Urothelium cell line (cell line): ENCODE measurements at regions not wholly inside any gene's neighbourhood (a gene's known extent, or its start where the extent isn't known, plus 50 kb on each side); places are given as distances from the start of the nearest gene placed in this dataset.
"Not testable (repeated sequence)": the region's sequence is repeated elsewhere in the genome, so short reads cannot be mapped to it uniquely, and the experiment has no call there.

ENCODE experiments used
- DNase-seq: peaks from one replicate; pipeline ENCODE4 v3.0.0; 2011; ENCODE audit warnings: low spot score, mixed read lengths
- FAIRE-seq: peaks from 2 replicates; lab custom pipeline; 2011; peaks lifted over from hg19 to GRCh38; lab: Jason Lieb, UNC

- DNase-seq (no peak), FAIRE-seq (no peak)
Observed at GRCh38 chr9:109653470-109653869, 126.5 kb upstream of the PALM2AKAP2 start.

GRCh38 chr9:109663978-109664377 is 116.0 kb upstream of the PALM2AKAP2 start:
- DNase-seq, FAIRE-seq: not testable (repeated sequence)

- DNase-seq, FAIRE-seq: not testable (repeated sequence)
Observed at GRCh38 chr9:109665736-109666135, 114.3 kb upstream of the PALM2AKAP2 start.

GRCh38 chr9:109681301-109681700 is 98.7 kb upstream of the PALM2AKAP2 start:
- FAIRE-seq = no peak
- no peak for DNase-seq

- FAIRE-seq (no peak), DNase-seq (no peak)
Observed at GRCh38 chr9:109682227-109682626, 97.8 kb upstream of the PALM2AKAP2 start.

- FAIRE-seq (no peak), DNase-seq (no peak)
Observed at GRCh38 chr9:109683521-109683920, 96.5 kb upstream of the PALM2AKAP2 start.

GRCh38 chr9:109689701-109690100 is 90.3 kb upstream of the PALM2AKAP2 start:
- FAIRE-seq = no peak
- no peak for DNase-seq

- no peak for DNase-seq
- FAIRE-seq = no peak
Observed at GRCh38 chr9:109699019-109699418, 81.0 kb upstream of the PALM2AKAP2 start.

GRCh38 chr9:109704546-109704945 is 75.5 kb upstream of the PALM2AKAP2 start:
- DNase-seq (no peak), FAIRE-seq (no peak)

GRCh38 chr9:109705515-109705914 is 74.5 kb upstream of the PALM2AKAP2 start:
- DNase-seq (no peak), FAIRE-seq (no peak)

- no peak for FAIRE-seq
Observed at GRCh38 chr9:109707355-109707754, 72.6 kb upstream of the PALM2AKAP2 start.

GRCh38 chr9:109708451-109708945 is 71.5 kb upstream of the PALM2AKAP2 start:
- DNase-seq = no peak
- FAIRE-seq = no peak

More at GRCh38 chr9:109707355-109707754, 72.6 kb upstream of the PALM2AKAP2 start:
- no peak for DNase-seq

GRCh38 chr9:109709866-109710265 is 70.1 kb upstream of the PALM2AKAP2 start:
- no peak for FAIRE-seq

GRCh38 chr9:109710830-109711229 is 69.2 kb upstream of the PALM2AKAP2 start:
- DNase-seq (no peak), FAIRE-seq (no peak)

More at GRCh38 chr9:109709866-109710265, 70.1 kb upstream of the PALM2AKAP2 start:
- no peak for DNase-seq

- FAIRE-seq = no peak
- DNase-seq = no peak
Observed at GRCh38 chr9:109715344-109715743, 64.7 kb upstream of the PALM2AKAP2 start.

- no peak for DNase-seq
- FAIRE-seq = no peak
Observed at GRCh38 chr9:109716631-109717030, 63.4 kb upstream of the PALM2AKAP2 start.

- DNase-seq = no peak
- FAIRE-seq = no peak
Observed at GRCh38 chr9:109717342-109717741, 62.7 kb upstream of the PALM2AKAP2 start.

- DNase-seq = no peak
- FAIRE-seq = no peak
Observed at GRCh38 chr9:109718861-109719260, 61.1 kb upstream of the PALM2AKAP2 start.

GRCh38 chr9:109721001-109721400 is 59.0 kb upstream of the PALM2AKAP2 start:
- FAIRE-seq (no peak), DNase-seq (no peak)

- no peak for DNase-seq
- no peak for FAIRE-seq
Observed at GRCh38 chr9:109722007-109722406, 58.0 kb upstream of the PALM2AKAP2 start.

- no peak for FAIRE-seq
- DNase-seq = no peak
Observed at GRCh38 chr9:109723781-109724180, 56.2 kb upstream of the PALM2AKAP2 start.

GRCh38 chr9:109725460-109725859 is 54.5 kb upstream of the PALM2AKAP2 start:
- DNase-seq = no peak
- FAIRE-seq = no peak

- DNase-seq (no peak), FAIRE-seq (no peak)
Observed at GRCh38 chr9:109726119-109726518, 53.9 kb upstream of the PALM2AKAP2 start.
